ENCODE measurements at regions not wholly inside any gene's neighbourhood (a gene's known extent, or its start where the extent isn't known, plus 50 kb on each side); places are given as distances from the start of the nearest gene placed in this dataset.

DNA sequence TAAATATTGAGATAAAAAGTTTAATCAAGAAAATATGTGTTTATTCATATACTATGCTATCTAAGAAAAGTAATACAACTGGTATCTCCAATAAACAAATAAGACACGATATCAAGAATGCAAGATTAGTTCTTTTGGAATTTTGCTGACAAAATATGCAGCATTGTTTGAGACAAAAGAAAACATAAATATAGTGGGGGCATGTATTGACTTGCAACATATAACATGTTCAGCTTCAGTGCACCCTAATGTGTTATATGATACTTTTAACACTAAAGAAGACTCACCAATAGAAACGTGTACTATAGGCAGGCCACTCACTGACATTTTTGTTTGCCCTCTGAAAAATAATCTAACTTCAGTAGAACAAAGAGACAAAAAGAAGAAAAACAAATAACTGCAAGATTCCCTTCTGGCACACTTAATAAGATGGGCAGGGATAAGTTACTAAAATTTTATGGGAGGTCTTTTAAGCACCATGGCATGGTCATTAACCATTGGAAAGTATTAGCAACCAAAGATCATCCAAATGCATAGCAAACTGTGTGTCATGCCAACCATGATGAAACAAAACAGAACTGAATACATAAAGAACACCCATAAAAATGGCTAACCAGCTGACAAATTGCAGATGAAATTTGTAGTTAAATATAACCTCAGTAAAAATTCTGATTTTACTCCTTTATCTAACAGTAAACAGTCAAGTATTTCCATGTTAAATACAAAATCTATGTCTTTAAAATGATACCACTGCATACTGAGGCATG lies 447.9 kb upstream of the FAM241A start:
- H3K27me3 ChIP-seq (ENCODE audit: control insufficient read depth, insufficient read depth, low read length): no peaks in the 10 kb centered on the region
- no peak overlapping the region for H3K27ac ChIP-seq (ENCODE audit: low read depth, low read length)
- no peak overlapping the region for H3K9ac ChIP-seq (ENCODE audit: low read length)
- H3K4me1 ChIP-seq (ENCODE audit: control insufficient read depth, insufficient read depth, low read length): no peaks in the 10 kb centered on the region
- no peaks in the 10 kb centered on the region for H3K9me3 ChIP-seq (ENCODE audit: control insufficient read depth, insufficient read depth, low read depth, low read length)
- H3K36me3 ChIP-seq (ENCODE audit: control insufficient read depth, insufficient read depth, low read length): no peaks in the 10 kb centered on the region
- no peak overlapping the region for H3K4me3 ChIP-seq (ENCODE audit: low read depth, low read length)

- no peak overlapping the region for H3K9ac ChIP-seq (ENCODE audit: low read length)
- no peak overlapping the region for H3K4me3 ChIP-seq (ENCODE audit: low read depth, low read length)
- H3K4me1 ChIP-seq (ENCODE audit: control insufficient read depth, insufficient read depth, low read length): no peaks in the 10 kb centered on the region
- H3K27ac ChIP-seq (ENCODE audit: low read depth, low read length): no peak overlapping the region
- H3K27me3 ChIP-seq (ENCODE audit: control insufficient read depth, insufficient read depth, low read length): no peaks in the 10 kb centered on the region
- H3K36me3 ChIP-seq (ENCODE audit: control insufficient read depth, insufficient read depth, low read length): no peaks in the 10 kb centered on the region
- no peaks in the 10 kb centered on the region for H3K9me3 ChIP-seq (ENCODE audit: control insufficient read depth, insufficient read depth, low read depth, low read length)
Observed at GRCh38 chr4:111698361-111698760, 446.9 kb upstream of the FAM241A start.

DNA sequence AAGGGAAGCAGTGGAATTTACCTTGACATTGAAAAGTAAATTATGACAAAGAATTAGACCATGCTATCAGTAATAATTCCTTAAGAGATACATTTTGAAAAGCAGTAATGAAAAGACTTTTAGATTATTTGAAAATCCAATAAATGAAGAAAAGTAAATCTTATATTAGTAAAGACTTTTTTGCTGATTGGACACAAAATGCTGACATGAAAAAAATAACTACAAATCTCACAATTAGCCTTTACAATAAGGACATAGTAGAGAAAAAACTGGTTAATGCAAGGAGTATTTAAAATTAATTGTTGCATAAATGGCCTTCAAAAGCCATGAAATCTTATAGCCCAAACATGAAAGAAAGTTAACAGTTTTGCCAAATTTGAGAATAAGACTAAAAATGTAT lies 446.1 kb upstream of the FAM241A start:
- no peaks in the 10 kb centered on the region for H3K36me3 ChIP-seq (ENCODE audit: control insufficient read depth, insufficient read depth, low read length)
- no peak overlapping the region for H3K27ac ChIP-seq (ENCODE audit: low read depth, low read length)
- H3K27me3 ChIP-seq (ENCODE audit: control insufficient read depth, insufficient read depth, low read length): no peaks in the 10 kb centered on the region
- no peaks in the 10 kb centered on the region for H3K4me1 ChIP-seq (ENCODE audit: control insufficient read depth, insufficient read depth, low read length)
- H3K4me3 ChIP-seq (ENCODE audit: low read depth, low read length): no peak overlapping the region
- H3K9ac ChIP-seq (ENCODE audit: low read length): no peak overlapping the region
- no peaks in the 10 kb centered on the region for H3K9me3 ChIP-seq (ENCODE audit: control insufficient read depth, insufficient read depth, low read depth, low read length)

DNA sequence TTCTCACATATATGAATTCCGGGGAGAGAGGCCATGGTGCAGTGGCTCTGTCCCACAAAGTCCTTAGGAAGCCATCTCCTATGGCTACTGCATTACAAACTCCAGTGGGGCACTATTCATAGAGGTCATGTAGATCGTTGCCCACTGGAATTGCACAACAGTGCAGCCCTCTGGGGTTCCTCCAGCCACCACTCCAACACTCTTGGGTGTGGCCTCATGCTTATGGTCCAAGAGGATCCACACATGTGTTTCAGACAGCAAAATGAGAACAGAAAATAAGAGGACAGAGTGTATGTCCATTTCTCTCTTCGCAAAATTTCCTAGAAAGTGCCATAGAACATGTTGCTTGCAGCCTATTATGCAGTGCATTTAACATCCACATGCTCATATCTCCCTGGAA lies 444.2 kb upstream of the FAM241A start:
- no peaks in the 10 kb centered on the region for H3K9me3 ChIP-seq (ENCODE audit: control insufficient read depth, insufficient read depth, low read depth, low read length)
- no peak overlapping the region for H3K27ac ChIP-seq (ENCODE audit: low read depth, low read length)
- H3K4me1 ChIP-seq (ENCODE audit: control insufficient read depth, insufficient read depth, low read length): no peaks in the 10 kb centered on the region
- no peaks in the 10 kb centered on the region for H3K27me3 ChIP-seq (ENCODE audit: control insufficient read depth, insufficient read depth, low read length)
- no peak overlapping the region for H3K4me3 ChIP-seq (ENCODE audit: low read depth, low read length)
- H3K36me3 ChIP-seq (ENCODE audit: control insufficient read depth, insufficient read depth, low read length): no peaks in the 10 kb centered on the region
- no peak overlapping the region for H3K9ac ChIP-seq (ENCODE audit: low read length)

DNA sequence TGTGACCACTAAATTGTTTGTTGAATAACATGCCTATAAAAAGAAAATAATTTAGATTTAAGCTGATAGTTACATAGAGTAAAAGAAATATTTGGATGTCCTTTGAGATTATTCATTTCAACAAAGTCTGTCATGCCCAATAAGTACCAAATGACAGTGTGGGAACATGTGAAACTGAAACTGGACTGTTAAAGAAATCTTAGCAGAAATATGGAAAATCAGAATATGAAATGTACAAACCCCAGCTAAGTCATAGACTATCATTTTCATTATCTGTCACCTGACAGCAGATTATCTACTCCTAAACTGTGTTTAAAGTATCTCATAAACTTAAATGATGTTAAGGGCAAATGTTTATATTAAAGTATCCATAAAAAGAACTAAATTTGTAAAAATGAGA lies 437.8 kb upstream of the FAM241A start:
- H3K4me1 ChIP-seq (ENCODE audit: control insufficient read depth, insufficient read depth, low read length): no peaks in the 10 kb centered on the region
- H3K9me3 ChIP-seq (ENCODE audit: control insufficient read depth, insufficient read depth, low read depth, low read length): no peaks in the 10 kb centered on the region
- H3K4me3 ChIP-seq (ENCODE audit: low read depth, low read length): no peak overlapping the region
- no peaks in the 10 kb centered on the region for H3K36me3 ChIP-seq (ENCODE audit: control insufficient read depth, insufficient read depth, low read length)
- H3K27ac ChIP-seq (ENCODE audit: low read depth, low read length): no peak overlapping the region
- no peaks in the 10 kb centered on the region for H3K27me3 ChIP-seq (ENCODE audit: control insufficient read depth, insufficient read depth, low read length)
- H3K9ac ChIP-seq (ENCODE audit: low read length): no peak overlapping the region

GRCh38 chr4:111712093-111712677 lies 433.1 kb upstream of the FAM241A start:
- Histone ChIP-seq H3K36me3 (ENCODE audit: control insufficient read depth, insufficient read depth, low read length) (no peaks in the 10 kb centered on the region), H3K4me3 (ENCODE audit: low read depth, low read length) (no peak overlapping the region), H3K27me3 (ENCODE audit: control insufficient read depth, insufficient read depth, low read length) (no peaks in the 10 kb centered on the region), H3K9me3 (ENCODE audit: control insufficient read depth, insufficient read depth, low read depth, low read length) (no peaks in the 10 kb centered on the region), H3K9ac (ENCODE audit: low read length) (no peak overlapping the region), H3K4me1 (ENCODE audit: control insufficient read depth, insufficient read depth, low read length) (no peaks in the 10 kb centered on the region), H3K27ac (ENCODE audit: low read depth, low read length) (no peak overlapping the region)

GRCh38 chr4:111713276-111713675 lies 432.0 kb upstream of the FAM241A start:
- H3K9me3 ChIP-seq (ENCODE audit: control insufficient read depth, insufficient read depth, low read depth, low read length): no peaks in the 10 kb centered on the region
- no peaks in the 10 kb centered on the region for H3K36me3 ChIP-seq (ENCODE audit: control insufficient read depth, insufficient read depth, low read length)
- H3K27ac ChIP-seq (ENCODE audit: low read depth, low read length): no peak overlapping the region
- no peak overlapping the region for H3K4me3 ChIP-seq (ENCODE audit: low read depth, low read length)
- H3K4me1 ChIP-seq (ENCODE audit: control insufficient read depth, insufficient read depth, low read length): no peaks in the 10 kb centered on the region
- H3K9ac ChIP-seq (ENCODE audit: low read length): no peak overlapping the region
- H3K27me3 ChIP-seq (ENCODE audit: control insufficient read depth, insufficient read depth, low read length): no peaks in the 10 kb centered on the region

- Histone ChIP-seq H3K27ac (ENCODE audit: low read depth, low read length) (no peak overlapping the region), H3K4me3 (ENCODE audit: low read depth, low read length) (no peak overlapping the region), H3K36me3 (ENCODE audit: control insufficient read depth, insufficient read depth, low read length) (no peaks in the 10 kb centered on the region), H3K9me3 (ENCODE audit: control insufficient read depth, insufficient read depth, low read depth, low read length) (no peaks in the 10 kb centered on the region), H3K9ac (ENCODE audit: low read length) (no peak overlapping the region), H3K27me3 (ENCODE audit: control insufficient read depth, insufficient read depth, low read length) (no peaks in the 10 kb centered on the region), H3K4me1 (ENCODE audit: control insufficient read depth, insufficient read depth, low read length) (no peaks in the 10 kb centered on the region)
Observed at GRCh38 chr4:111717921-111718320, 427.3 kb upstream of the FAM241A start.

GRCh38 chr4:111718763-111719559 lies 426.3 kb upstream of the FAM241A start:
- Histone ChIP-seq H3K36me3 (ENCODE audit: control insufficient read depth, insufficient read depth, low read length) (no peaks in the 10 kb centered on the region), H3K27ac (ENCODE audit: low read depth, low read length) (no peak overlapping the region), H3K27me3 (ENCODE audit: control insufficient read depth, insufficient read depth, low read length) (no peaks in the 10 kb centered on the region), H3K9ac (ENCODE audit: low read length) (no peak overlapping the region), H3K4me3 (ENCODE audit: low read depth, low read length) (no peak overlapping the region), H3K9me3 (ENCODE audit: control insufficient read depth, insufficient read depth, low read depth, low read length) (no peaks in the 10 kb centered on the region), H3K4me1 (ENCODE audit: control insufficient read depth, insufficient read depth, low read length) (no peaks in the 10 kb centered on the region)

GRCh38 chr4:111720866-111721265 lies 424.4 kb upstream of the FAM241A start:
- H3K4me3 ChIP-seq (ENCODE audit: low read depth, low read length): no peak overlapping the region
- H3K9ac ChIP-seq (ENCODE audit: low read length): no peak overlapping the region
- H3K4me1 ChIP-seq (ENCODE audit: control insufficient read depth, insufficient read depth, low read length): no peaks in the 10 kb centered on the region
- no peaks in the 10 kb centered on the region for H3K36me3 ChIP-seq (ENCODE audit: control insufficient read depth, insufficient read depth, low read length)
- no peaks in the 10 kb centered on the region for H3K27me3 ChIP-seq (ENCODE audit: control insufficient read depth, insufficient read depth, low read length)
- H3K27ac ChIP-seq (ENCODE audit: low read depth, low read length): no peak overlapping the region
- H3K9me3 ChIP-seq (ENCODE audit: control insufficient read depth, insufficient read depth, low read depth, low read length): no peaks in the 10 kb centered on the region

- Histone ChIP-seq H3K4me3 (ENCODE audit: low read depth, low read length) (no peak overlapping the region), H3K27me3 (ENCODE audit: control insufficient read depth, insufficient read depth, low read length) (no peaks in the 10 kb centered on the region), H3K27ac (ENCODE audit: low read depth, low read length) (no peak overlapping the region), H3K9ac (ENCODE audit: low read length) (no peak overlapping the region), H3K4me1 (ENCODE audit: control insufficient read depth, insufficient read depth, low read length) (no peaks in the 10 kb centered on the region), H3K9me3 (ENCODE audit: control insufficient read depth, insufficient read depth, low read depth, low read length) (no peaks in the 10 kb centered on the region), H3K36me3 (ENCODE audit: control insufficient read depth, insufficient read depth, low read length) (no peaks in the 10 kb centered on the region)
Observed at GRCh38 chr4:111722213-111722720, 423.0 kb upstream of the FAM241A start.
